ENCODE measurements at regions not wholly inside any gene's neighbourhood (a gene's known extent, or its start where the extent isn't known, plus 50 kb on each side); places are given as distances from the start of the nearest gene placed in this dataset.

DNA sequence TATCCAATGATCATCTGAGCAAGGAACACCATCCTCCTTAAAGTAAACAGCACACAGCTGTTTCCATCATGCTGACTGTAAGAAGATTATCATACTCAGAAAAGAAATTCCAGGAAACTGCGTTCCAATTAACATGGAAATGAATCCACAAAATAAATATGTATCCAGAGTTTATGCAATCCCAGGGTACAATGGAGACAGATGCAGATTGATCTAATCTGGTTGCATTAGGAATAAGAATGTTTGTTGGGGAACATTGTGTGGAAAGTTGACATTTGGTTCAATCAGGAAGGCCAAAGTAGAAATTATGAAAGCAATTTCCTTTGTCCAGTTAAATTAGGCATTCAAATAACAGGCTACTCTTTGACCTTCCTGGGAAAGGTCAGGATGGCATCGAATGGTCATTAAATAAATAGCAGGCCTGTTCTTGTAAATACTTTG is 236.9 kb upstream of the AMIGO2 start:
- H3K4me3 ChIP-seq, result no peak overlapping the region
- TF ChIP-seq CREM (IDR thresholded peaks at IDR 0.05; ENCODE audit: low read depth) (no peak), RAD21 (IDR thresholded peaks at IDR 0.05; ENCODE audit: insufficient read depth, low read depth, low read length) (no peak), ESRRA (IDR thresholded peaks at IDR 0.05; ENCODE audit: low read length) (no peak), BCL11A (IDR thresholded peaks at IDR 0.05; ENCODE audit: low read depth, low read length) (no peak), MYC (IDR thresholded peaks at IDR 0.05; ENCODE audit: insufficient read depth, insufficient read length, insufficient replicate concordance, low read length, severe bottlenecking) (no peak), WRNIP1 (IDR thresholded peaks at IDR 0.05; ENCODE audit: borderline replicate concordance, low read depth, low read length) (no peak), MEF2B (IDR thresholded peaks at IDR 0.05; ENCODE audit: partially characterized antibody, poor library complexity, severe bottlenecking) (no peak), SMAD5 (IDR thresholded peaks at IDR 0.05; ENCODE audit: low read depth) (no peak), SP1 (IDR thresholded peaks at IDR 0.05; ENCODE audit: low read depth, low read length) (no peak), LARP7 (IDR thresholded peaks at IDR 0.05) (no peak), NR2C2 (IDR thresholded peaks at IDR 0.05; ENCODE audit: borderline replicate concordance, control insufficient read depth, insufficient read length, low read depth) (no peak)
- TF ChIP-seq, protein P1, sequence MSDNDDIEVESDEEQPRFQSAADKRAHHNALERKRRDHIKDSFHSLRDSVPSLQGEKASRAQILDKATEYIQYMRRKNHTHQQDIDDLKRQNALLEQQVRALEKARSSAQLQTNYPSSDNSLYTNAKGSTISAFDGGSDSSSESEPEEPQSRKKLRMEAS (IDR thresholded peaks at IDR 0.05; ENCODE audit: low read depth, low read length), result no peak
- TF ChIP-seq, protein P2, sequence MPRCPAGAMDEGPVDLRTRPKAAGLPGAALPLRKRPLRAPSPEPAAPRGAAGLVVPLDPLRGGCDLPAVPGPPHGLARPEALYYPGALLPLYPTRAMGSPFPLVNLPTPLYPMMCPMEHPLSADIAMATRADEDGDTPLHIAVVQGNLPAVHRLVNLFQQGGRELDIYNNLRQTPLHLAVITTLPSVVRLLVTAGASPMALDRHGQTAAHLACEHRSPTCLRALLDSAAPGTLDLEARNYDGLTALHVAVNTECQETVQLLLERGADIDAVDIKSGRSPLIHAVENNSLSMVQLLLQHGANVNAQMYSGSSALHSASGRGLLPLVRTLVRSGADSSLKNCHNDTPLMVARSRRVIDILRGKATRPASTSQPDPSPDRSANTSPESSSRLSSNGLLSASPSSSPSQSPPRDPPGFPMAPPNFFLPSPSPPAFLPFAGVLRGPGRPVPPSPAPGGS (IDR thresholded peaks at IDR 0.05; ENCODE audit: borderline replicate concordance, insufficient read depth, low read depth, low read length, poor library complexity, severe bottlenecking), result no peak
- TF ChIP-seq, protein P3, sequence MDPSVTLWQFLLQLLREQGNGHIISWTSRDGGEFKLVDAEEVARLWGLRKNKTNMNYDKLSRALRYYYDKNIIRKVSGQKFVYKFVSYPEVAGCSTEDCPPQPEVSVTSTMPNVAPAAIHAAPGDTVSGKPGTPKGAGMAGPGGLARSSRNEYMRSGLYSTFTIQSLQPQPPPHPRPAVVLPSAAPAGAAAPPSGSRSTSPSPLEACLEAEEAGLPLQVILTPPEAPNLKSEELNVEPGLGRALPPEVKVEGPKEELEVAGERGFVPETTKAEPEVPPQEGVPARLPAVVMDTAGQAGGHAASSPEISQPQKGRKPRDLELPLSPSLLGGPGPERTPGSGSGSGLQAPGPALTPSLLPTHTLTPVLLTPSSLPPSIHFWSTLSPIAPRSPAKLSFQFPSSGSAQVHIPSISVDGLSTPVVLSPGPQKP (IDR thresholded peaks at IDR 0.05; ENCODE audit: low read depth, low read length), result no peak
- TF ChIP-seq, protein P4, sequence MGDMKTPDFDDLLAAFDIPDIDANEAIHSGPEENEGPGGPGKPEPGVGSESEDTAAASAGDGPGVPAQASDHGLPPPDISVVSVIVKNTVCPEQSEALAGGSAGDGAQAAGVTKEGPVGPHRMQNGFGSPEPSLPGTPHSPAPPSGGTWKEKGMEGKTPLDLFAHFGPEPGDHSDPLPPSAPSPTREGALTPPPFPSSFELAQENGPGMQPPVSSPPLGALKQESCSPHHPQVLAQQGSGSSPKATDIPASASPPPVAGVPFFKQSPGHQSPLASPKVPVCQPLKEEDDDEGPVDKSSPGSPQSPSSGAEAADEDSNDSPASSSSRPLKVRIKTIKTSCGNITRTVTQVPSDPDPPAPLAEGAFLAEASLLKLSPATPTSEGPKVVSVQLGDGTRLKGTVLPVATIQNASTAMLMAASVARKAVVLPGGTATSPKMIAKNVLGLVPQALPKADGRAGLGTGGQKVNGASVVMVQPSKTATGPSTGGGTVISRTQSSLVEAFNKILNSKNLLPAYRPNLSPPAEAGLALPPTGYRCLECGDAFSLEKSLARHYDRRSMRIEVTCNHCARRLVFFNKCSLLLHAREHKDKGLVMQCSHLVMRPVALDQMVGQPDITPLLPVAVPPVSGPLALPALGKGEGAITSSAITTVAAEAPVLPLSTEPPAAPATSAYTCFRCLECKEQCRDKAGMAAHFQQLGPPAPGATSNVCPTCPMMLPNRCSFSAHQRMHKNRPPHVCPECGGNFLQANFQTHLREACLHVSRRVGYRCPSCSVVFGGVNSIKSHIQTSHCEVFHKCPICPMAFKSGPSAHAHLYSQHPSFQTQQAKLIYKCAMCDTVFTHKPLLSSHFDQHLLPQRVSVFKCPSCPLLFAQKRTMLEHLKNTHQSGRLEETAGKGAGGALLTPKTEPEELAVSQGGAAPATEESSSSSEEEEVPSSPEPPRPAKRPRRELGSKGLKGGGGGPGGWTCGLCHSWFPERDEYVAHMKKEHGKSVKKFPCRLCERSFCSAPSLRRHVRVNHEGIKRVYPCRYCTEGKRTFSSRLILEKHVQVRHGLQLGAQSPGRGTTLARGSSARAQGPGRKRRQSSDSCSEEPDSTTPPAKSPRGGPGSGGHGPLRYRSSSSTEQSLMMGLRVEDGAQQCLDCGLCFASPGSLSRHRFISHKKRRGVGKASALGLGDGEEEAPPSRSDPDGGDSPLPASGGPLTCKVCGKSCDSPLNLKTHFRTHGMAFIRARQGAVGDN (IDR thresholded peaks at IDR 0.05), result no peak

More for the DNA sequence above, 236.9 kb upstream of the AMIGO2 start:
- SMC1A ChIA-PET (ENCODE audit: uncharacterized antibody, unreplicated experiment), result interaction anchor here (1.0 kb wide), 1 partner anchor 97 kb away, joined by 3 read pairs; no protein-coding TSS in a partner anchor
- BruUV-seq (replicated peaks), result no TSS peak
- H3K9me3 ChIP-seq (replicated peaks; ENCODE audit: control insufficient read depth, insufficient read depth, low read length), result no peaks in the 10 kb centered on the region
- DNase-seq (ENCODE audit: low read depth, low spot score) (no peak), FAIRE-seq (no peak), ATAC-seq (no peak)
- H4K20me1 ChIP-seq (ENCODE audit: control insufficient read depth, insufficient read depth), result no peaks in the 10 kb centered on the region
- H3K27ac ChIP-seq (ENCODE audit: control insufficient read depth, insufficient read depth), result no peak overlapping the region
- in situ Hi-C loops (cut with MboI), result no loop called here
- CTCF ChIA-PET, result interaction anchor here (1.2 kb wide), 1 partner anchor 15 kb away, joined by 3 read pairs; no protein-coding TSS in a partner anchor
- no peaks in the 10 kb centered on the region for H3K27me3 ChIP-seq (replicated peaks in 1 of 2; ENCODE audit: control insufficient read depth in 2 of 2, insufficient read depth in 2 of 2, low read length in 1 of 2)
- RAD21 ChIA-PET (ENCODE audit: unreplicated experiment), result no interaction called here
- POLR2A ChIA-PET, result no interaction called here
- intact Hi-C loops (cut with micrococcal nuclease; ENCODE audit: unreplicated experiment), result no loop called here
- no peak overlapping the region for H3K9ac ChIP-seq (ENCODE audit: control insufficient read depth, insufficient read depth, low read length)
- no peaks in the 10 kb centered on the region for H3K79me2 ChIP-seq (ENCODE audit: control insufficient read depth, insufficient read depth, low read length)
- WGBS (ENCODE audit: insufficient coverage, insufficient replicate concordance, low lambda C conversion rate, missing lambda C conversion rate), result 48% methylated on average over 2 of the region's 2 CpGs
- H2AFZ ChIP-seq (ENCODE audit: control insufficient read depth, low read depth, low read length), result no peak overlapping the region
- H3K4me1 ChIP-seq (ENCODE audit: control insufficient read depth, insufficient read depth, low read length), result peaks cover 4% of the 10 kb centered on the region; the same call in 1 of the 2 replicates
- peak overlapping the region; percentile 60 for H3K4me2 ChIP-seq (ENCODE audit: control insufficient read depth, insufficient read depth)
- no peaks in the 10 kb centered on the region for H3K36me3 ChIP-seq (ENCODE audit: control insufficient read depth in 2 of 2, insufficient read depth in 2 of 2, low read length in 1 of 2)

Measured in GM12878 (cell line).